ENCODE measurements at regions not wholly inside any gene's neighbourhood (a gene's known extent, or its start where the extent isn't known, plus 50 kb on each side); places are given as distances from the start of the nearest gene placed in this dataset.

- H2AFZ ChIP-seq (ENCODE audit: control insufficient read depth, low read depth, low read length), result no peak overlapping the region
- no peaks in the 10 kb centered on the region for H3K79me2 ChIP-seq (ENCODE audit: control insufficient read depth, insufficient read depth, low read length)
- CTCF ChIA-PET, result no interaction called here
- no peak overlapping the region for H3K4me3 ChIP-seq
- no peak overlapping the region for H3K4me2 ChIP-seq (ENCODE audit: control insufficient read depth, insufficient read depth)
- no peak for ATAC-seq
- TF ChIP-seq, protein P1, sequence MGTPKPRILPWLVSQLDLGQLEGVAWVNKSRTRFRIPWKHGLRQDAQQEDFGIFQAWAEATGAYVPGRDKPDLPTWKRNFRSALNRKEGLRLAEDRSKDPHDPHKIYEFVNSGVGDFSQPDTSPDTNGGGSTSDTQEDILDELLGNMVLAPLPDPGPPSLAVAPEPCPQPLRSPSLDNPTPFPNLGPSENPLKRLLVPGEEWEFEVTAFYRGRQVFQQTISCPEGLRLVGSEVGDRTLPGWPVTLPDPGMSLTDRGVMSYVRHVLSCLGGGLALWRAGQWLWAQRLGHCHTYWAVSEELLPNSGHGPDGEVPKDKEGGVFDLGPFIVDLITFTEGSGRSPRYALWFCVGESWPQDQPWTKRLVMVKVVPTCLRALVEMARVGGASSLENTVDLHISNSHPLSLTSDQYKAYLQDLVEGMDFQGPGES (IDR thresholded peaks at IDR 0.05), result no peak
- TF ChIP-seq GABPA (IDR thresholded peaks at IDR 0.05; ENCODE audit: low read depth) (no peak), ZBED1 (IDR thresholded peaks at IDR 0.05; ENCODE audit: borderline replicate concordance) (no peak), RAD21 (IDR thresholded peaks at IDR 0.05; ENCODE audit: insufficient read depth, low read depth, low read length) (no peak)
- no TSS peak for BruUV-seq (replicated peaks)
- in situ Hi-C loops (cut with MboI), result no loop called here
- POLR2A ChIA-PET, result no interaction called here
- H3K27ac ChIP-seq (ENCODE audit: control insufficient read depth, insufficient read depth), result no peak overlapping the region
- no peaks in the 10 kb centered on the region for H3K4me1 ChIP-seq (ENCODE audit: control insufficient read depth, insufficient read depth, low read length)
- SMC1A ChIA-PET (ENCODE audit: uncharacterized antibody, unreplicated experiment), result no interaction called here
- intact Hi-C loops (cut with micrococcal nuclease; ENCODE audit: unreplicated experiment), result no loop called here
- 23% methylated on average over 4 of the region's 4 CpGs for WGBS (ENCODE audit: insufficient coverage, insufficient replicate concordance, low lambda C conversion rate, missing lambda C conversion rate)
- no peak overlapping the region for H3K9ac ChIP-seq (ENCODE audit: control insufficient read depth, insufficient read depth, low read length)
- H4K20me1 ChIP-seq (ENCODE audit: control insufficient read depth, insufficient read depth), result no peaks in the 10 kb centered on the region
- no peaks in the 10 kb centered on the region for H3K9me3 ChIP-seq (replicated peaks; ENCODE audit: control insufficient read depth, insufficient read depth, low read length)
- DNase-seq (ENCODE audit: low read depth, low spot score), result no peak
- no peaks in the 10 kb centered on the region for H3K27me3 ChIP-seq (replicated peaks in 1 of 2; ENCODE audit: control insufficient read depth in 2 of 2, insufficient read depth in 2 of 2, low read length in 1 of 2)
- H3K36me3 ChIP-seq (ENCODE audit: control insufficient read depth in 2 of 2, insufficient read depth in 2 of 2, low read length in 1 of 2), result no peaks in the 10 kb centered on the region
- RAD21 ChIA-PET (ENCODE audit: unreplicated experiment), result no interaction called here
- no peak for FAIRE-seq
Observed at GRCh38 chr3:153634683-153635082, 472.7 kb downstream of the RAP2B start.

GRCh38 chr3:153639631-153640030 is 477.6 kb downstream of the RAP2B start:
- Histone ChIP-seq H3K27ac (ENCODE audit: control insufficient read depth, insufficient read depth) (no peak overlapping the region), H3K79me2 (ENCODE audit: control insufficient read depth, insufficient read depth, low read length) (no peaks in the 10 kb centered on the region), H3K27me3 (replicated peaks in 1 of 2; ENCODE audit: control insufficient read depth in 2 of 2, insufficient read depth in 2 of 2, low read length in 1 of 2) (no peaks in the 10 kb centered on the region), H3K9ac (ENCODE audit: control insufficient read depth, insufficient read depth, low read length) (no peak overlapping the region), H3K4me1 (ENCODE audit: control insufficient read depth, insufficient read depth, low read length) (no peaks in the 10 kb centered on the region), H3K9me3 (replicated peaks; ENCODE audit: control insufficient read depth, insufficient read depth, low read length) (no peaks in the 10 kb centered on the region), H3K36me3 (ENCODE audit: control insufficient read depth in 2 of 2, insufficient read depth in 2 of 2, low read length in 1 of 2) (no peaks in the 10 kb centered on the region), H4K20me1 (ENCODE audit: control insufficient read depth, insufficient read depth) (no peaks in the 10 kb centered on the region), H3K4me3 (no peak overlapping the region), H3K4me2 (ENCODE audit: control insufficient read depth, insufficient read depth) (no peak overlapping the region), H2AFZ (ENCODE audit: control insufficient read depth, low read depth, low read length) (no peak overlapping the region)
- SMC1A ChIA-PET (ENCODE audit: uncharacterized antibody, unreplicated experiment), result interaction anchor here (1.1 kb wide), 1 partner anchor 14 kb away, joined by 4 read pairs; no protein-coding TSS in a partner anchor
- DNase-seq (ENCODE audit: low read depth, low spot score) (no peak), FAIRE-seq (no peak), ATAC-seq (no peak)
- intact Hi-C loops (cut with micrococcal nuclease; ENCODE audit: unreplicated experiment) (no loop called here), in situ Hi-C loops (cut with MboI) (no loop called here)
- WGBS (ENCODE audit: insufficient coverage, insufficient replicate concordance, low lambda C conversion rate, missing lambda C conversion rate), result 29% methylated on average over 1 of the region's 1 CpG
- CTCF ChIA-PET, result no interaction called here
- RAD21 ChIA-PET (ENCODE audit: unreplicated experiment), result no interaction called here
- POLR2A ChIA-PET, result no interaction called here
- no TSS peak for BruUV-seq (replicated peaks)
- TF ChIP-seq NFYB (IDR thresholded peaks at IDR 0.05; ENCODE audit: insufficient read depth, low read depth, low read length), result no peak
- no peak for TF ChIP-seq NBN (IDR thresholded peaks at IDR 0.05)
- TF ChIP-seq, protein P2, sequence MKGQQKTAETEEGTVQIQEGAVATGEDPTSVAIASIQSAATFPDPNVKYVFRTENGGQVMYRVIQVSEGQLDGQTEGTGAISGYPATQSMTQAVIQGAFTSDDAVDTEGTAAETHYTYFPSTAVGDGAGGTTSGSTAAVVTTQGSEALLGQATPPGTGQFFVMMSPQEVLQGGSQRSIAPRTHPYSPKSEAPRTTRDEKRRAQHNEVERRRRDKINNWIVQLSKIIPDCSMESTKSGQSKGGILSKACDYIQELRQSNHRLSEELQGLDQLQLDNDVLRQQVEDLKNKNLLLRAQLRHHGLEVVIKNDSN (IDR thresholded peaks at IDR 0.05; ENCODE audit: borderline replicate concordance, extremely low read length, insufficient read depth, low read depth, low read length), result no peak
- TF ChIP-seq CREB1 (IDR thresholded peaks at IDR 0.05; ENCODE audit: low read depth), result no peak
- no peak for TF ChIP-seq NFXL1 (IDR thresholded peaks at IDR 0.05; ENCODE audit: borderline replicate concordance)
- no peak for TF ChIP-seq BCL3 (IDR thresholded peaks at IDR 0.05; ENCODE audit: borderline replicate concordance, insufficient read depth, low read depth, low read length, poor library complexity, severe bottlenecking)
- TF ChIP-seq, protein P3, sequence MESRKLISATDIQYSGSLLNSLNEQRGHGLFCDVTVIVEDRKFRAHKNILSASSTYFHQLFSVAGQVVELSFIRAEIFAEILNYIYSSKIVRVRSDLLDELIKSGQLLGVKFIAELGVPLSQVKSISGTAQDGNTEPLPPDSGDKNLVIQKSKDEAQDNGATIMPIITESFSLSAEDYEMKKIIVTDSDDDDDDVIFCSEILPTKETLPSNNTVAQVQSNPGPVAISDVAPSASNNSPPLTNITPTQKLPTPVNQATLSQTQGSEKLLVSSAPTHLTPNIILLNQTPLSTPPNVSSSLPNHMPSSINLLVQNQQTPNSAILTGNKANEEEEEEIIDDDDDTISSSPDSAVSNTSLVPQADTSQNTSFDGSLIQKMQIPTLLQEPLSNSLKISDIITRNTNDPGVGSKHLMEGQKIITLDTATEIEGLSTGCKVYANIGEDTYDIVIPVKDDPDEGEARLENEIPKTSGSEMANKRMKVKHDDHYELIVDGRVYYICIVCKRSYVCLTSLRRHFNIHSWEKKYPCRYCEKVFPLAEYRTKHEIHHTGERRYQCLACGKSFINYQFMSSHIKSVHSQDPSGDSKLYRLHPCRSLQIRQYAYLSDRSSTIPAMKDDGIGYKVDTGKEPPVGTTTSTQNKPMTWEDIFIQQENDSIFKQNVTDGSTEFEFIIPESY (IDR thresholded peaks at IDR 0.05), result no peak
- TF ChIP-seq BRCA1 (IDR thresholded peaks at IDR 0.05; ENCODE audit: low read depth, low read length), result no peak
- no peak for TF ChIP-seq SMAD5 (IDR thresholded peaks at IDR 0.05; ENCODE audit: low read depth)
- no peak for TF ChIP-seq MYC (IDR thresholded peaks at IDR 0.05; ENCODE audit: insufficient read depth, insufficient read length, insufficient replicate concordance, low read length, severe bottlenecking)

All from GM12878 (cell line).